NCI-H510A treated with DMSO at 0.1 percent for 48 hours (cell line): ENCODE measurements at regions not wholly inside any gene's neighbourhood (a gene's known extent, or its start where the extent isn't known, plus 50 kb on each side); places are given as distances from the start of the nearest gene placed in this dataset.
"Not testable (repeated sequence)": the region's sequence is repeated elsewhere in the genome, so short reads cannot be mapped to it uniquely, and the experiment has no call there.

ENCODE experiments used
- DNase-seq: peaks from one replicate; lab custom pipeline; 2025; lab: John Stamatoyannopoulos, UW

GRCh38 chr4:170272959-170273358, 183.2 kb upstream of the AADAT start:
- no peak for DNase-seq

GRCh38 chr4:170271723-170272122, 182.0 kb upstream of the AADAT start:
- no peak for DNase-seq

- DNase-seq = no peak
Observed at GRCh38 chr4:170270628-170271027, 180.9 kb upstream of the AADAT start.

- no peak for DNase-seq
Observed at GRCh38 chr4:170269950-170270349, 180.2 kb upstream of the AADAT start.

- DNase-seq = peak; percentile 91
Observed at GRCh38 chr4:170259631-170260153, 169.9 kb upstream of the AADAT start.

- DNase-seq = no peak
Observed at GRCh38 chr4:170256807-170257206, 167.1 kb upstream of the AADAT start.

- DNase-seq = no peak
Observed at GRCh38 chr4:170248576-170248975, 158.8 kb upstream of the AADAT start.

- DNase-seq = no peak
Observed at GRCh38 chr4:170248029-170248428, 158.3 kb upstream of the AADAT start.

GRCh38 chr4:170247596-170247995, 157.8 kb upstream of the AADAT start:
- DNase-seq = no peak

GRCh38 chr4:170243662-170244288, 154.0 kb upstream of the AADAT start:
- DNase-seq = no peak

GRCh38 chr4:170242471-170242870, 152.7 kb upstream of the AADAT start:
- no peak for DNase-seq

GRCh38 chr4:170234800-170235199, 145.0 kb upstream of the AADAT start:
- DNase-seq = no peak

- no peak for DNase-seq
Observed at GRCh38 chr4:170231377-170231776, 141.6 kb upstream of the AADAT start.

- DNase-seq = no peak
Observed at GRCh38 chr4:170230242-170230641, 140.5 kb upstream of the AADAT start.

- DNase-seq = no peak
Observed at GRCh38 chr4:170229006-170229405, 139.2 kb upstream of the AADAT start.

GRCh38 chr4:170227928-170228327, 138.2 kb upstream of the AADAT start:
- DNase-seq = no peak

- DNase-seq = no peak
Observed at GRCh38 chr4:170226288-170226687, 136.5 kb upstream of the AADAT start.

- DNase-seq = no peak
Observed at GRCh38 chr4:170214731-170215130, 125.0 kb upstream of the AADAT start.

- DNase-seq = no peak
Observed at GRCh38 chr4:170214101-170214500, 124.3 kb upstream of the AADAT start.

GRCh38 chr4:170202721-170203120, 113.0 kb upstream of the AADAT start:
- no peak for DNase-seq

- DNase-seq = no peak
Observed at GRCh38 chr4:170198747-170199146, 109.0 kb upstream of the AADAT start.

- not testable (repeated sequence) for DNase-seq
Observed at GRCh38 chr4:170194794-170195193, 105.0 kb upstream of the AADAT start.

GRCh38 chr4:170193496-170193895, 103.7 kb upstream of the AADAT start:
- no peak for DNase-seq

- no peak for DNase-seq
Observed at GRCh38 chr4:170190265-170190664, 100.5 kb upstream of the AADAT start.
